NCI-H345 treated with DMSO at 0.1 percent for 48 hours (cell line): ENCODE measurements at regions not wholly inside any gene's neighbourhood (a gene's known extent, or its start where the extent isn't known, plus 50 kb on each side); places are given as distances from the start of the nearest gene placed in this dataset.
"Not testable (repeated sequence)": the region's sequence is repeated elsewhere in the genome, so short reads cannot be mapped to it uniquely, and the experiment has no call there.

Experiments
- DNase-seq: peaks from one replicate; lab custom pipeline; 2025; ENCODE audit not compliant: unreplicated experiment; lab: John Stamatoyannopoulos, UW

- DNase-seq = no peak
Observed at GRCh38 chr4:31851946-31852345, 1131.8 kb downstream of the PCDH7 start.

- no peak for DNase-seq
Observed at GRCh38 chr4:31877429-31877828, 1157.3 kb downstream of the PCDH7 start.

GRCh38 chr4:31880837-31881236, 1160.7 kb downstream of the PCDH7 start:
- DNase-seq = not testable (repeated sequence)

- DNase-seq = no peak
Observed at GRCh38 chr4:31896349-31896748, 1176.2 kb downstream of the PCDH7 start.

- DNase-seq = no peak
Observed at GRCh38 chr4:31905363-31905762, 1185.2 kb downstream of the PCDH7 start.

GRCh38 chr4:31908261-31908660, 1188.1 kb downstream of the PCDH7 start:
- no peak for DNase-seq

- DNase-seq = no peak
Observed at GRCh38 chr4:31917334-31917733, 1197.2 kb downstream of the PCDH7 start.

- no peak for DNase-seq
Observed at GRCh38 chr4:31918891-31919290, 1198.7 kb downstream of the PCDH7 start.

- no peak for DNase-seq
Observed at GRCh38 chr4:31923634-31924033, 1203.5 kb downstream of the PCDH7 start.

GRCh38 chr4:31929676-31930345, 1209.6 kb downstream of the PCDH7 start:
- DNase-seq = no peak

- DNase-seq = no peak
Observed at GRCh38 chr4:31946456-31946855, 1226.3 kb downstream of the PCDH7 start.

- DNase-seq = no peak
Observed at GRCh38 chr4:31947101-31947500, 1226.9 kb downstream of the PCDH7 start.

GRCh38 chr4:31949045-31949444, 1228.9 kb downstream of the PCDH7 start:
- DNase-seq = no peak

GRCh38 chr4:31955346-31955745, 1235.2 kb downstream of the PCDH7 start:
- no peak for DNase-seq

- DNase-seq = no peak
Observed at GRCh38 chr4:31959972-31960371, 1239.8 kb downstream of the PCDH7 start.

GRCh38 chr4:31964685-31965084, 1244.5 kb downstream of the PCDH7 start:
- DNase-seq = no peak

- DNase-seq = no peak
Observed at GRCh38 chr4:31968842-31969241, 1248.7 kb downstream of the PCDH7 start.

GRCh38 chr4:31974490-31975002, 1254.4 kb downstream of the PCDH7 start:
- no peak for DNase-seq

- no peak for DNase-seq
Observed at GRCh38 chr4:31979988-31980387, 1259.8 kb downstream of the PCDH7 start.

- DNase-seq = no peak
Observed at GRCh38 chr4:31983246-31983645, 1263.1 kb downstream of the PCDH7 start.

GRCh38 chr4:31983677-31984076, 1263.5 kb downstream of the PCDH7 start:
- DNase-seq = no peak

GRCh38 chr4:31984872-31985271, 1264.7 kb downstream of the PCDH7 start:
- no peak for DNase-seq
